Right lobe of liver (tissue), 6 donors: ENCODE measurements at regions not wholly inside any gene's neighbourhood (a gene's known extent, or its start where the extent isn't known, plus 50 kb on each side); places are given as distances from the start of the nearest gene placed in this dataset.

ENCODE experiments used
- ATAC-seq, 4 donors: fragments of 200-7000 bp; cut with Tn5 transposase; one replicate each; pipeline ENCODE4 v1.9.1; 2020; ENCODE audit warnings: mild to moderate bottlenecking in 4 of 4, moderate library complexity in 4 of 4
- DNase-seq, 3 donors: peaks; one replicate each; pipeline ENCODE4 v3.0.0-alpha.2; 2020
- H3K27ac ChIP-seq, 3 donors: fragments of 200-600 bp; one replicate each; pipeline ENCODE4 v1.8.0; 2022
- H3K27me3 ChIP-seq, 2 donors: fragments of 200-600 bp; one replicate each; pipeline ENCODE4 v1.8.0; 2022
- H3K36me3 ChIP-seq, 4 donors: fragments of 200-600 bp; sonication (generic) in 1 of 4; one replicate each; pipeline versions ENCODE4 v1.5.1 to v1.8.0; 2017 to 2022; ENCODE audit warnings: control low read depth in 1 of 4
- H3K4me1 ChIP-seq, 4 donors: fragments of 200-600 bp; sonication (generic) in 1 of 4; one replicate each; pipeline versions ENCODE4 v1.5.1 to v1.8.0; 2017 to 2022; ENCODE audit warnings: control low read depth in 1 of 4
- H3K4me3 ChIP-seq, 3 donors: fragments of 200-600 bp; one replicate each; pipeline ENCODE4 v1.8.0; 2022
- H3K9me3 ChIP-seq, 4 donors: fragments of 200-600 bp; sonication (generic) in 1 of 4; one replicate each; pipeline versions ENCODE4 v1.5.1 to v1.8.0; 2017 to 2022; ENCODE audit warnings: control low read depth in 1 of 4
- POLR2A ChIP-seq: fragments of 450-650 bp; IDR thresholded peaks from one replicate; pipeline ENCODE4 v1.6.1; 2017; ENCODE audit warnings: antibody characterized with exemption, mild to moderate bottlenecking
- WGBS: methylation state at CpG from one replicate; pipeline ENCODE4 v1.1.6; 2018; ENCODE audit warnings: low coverage, low lambda C conversion rate; ENCODE audit not compliant: insufficient coverage; ENCODE audit errors: missing lambda C conversion rate; 5-methylcytosine and 5-hydroxymethylcytosine counted together
- intact Hi-C, 2 donors: fragments of 100-400 bp; cut with DNase I; formaldehyde crosslinking; loops; one replicate each; pipeline versions ENCODE4 v1.11.2 to v1.14.1; 2022
- TF ChIP-seq, protein P1 (sequence below), 4 donors: fragments of 200-600 bp in 3 of 4; fragments of 450-650 bp in 1 of 4; IDR thresholded peaks; one replicate each; pipeline versions ENCODE4 v1.5.1 to v1.8.0; 2016 to 2022; ENCODE audit warnings: antibody characterized with exemption in 4 of 4, mild to moderate bottlenecking in 2 of 4
- donor health status: DM: no; HTN: yes; CAD: no.
- donor health status: DM: no; HTN: no; CAD: no.
- donor health status: DM: no; HTN: no; CAD: no.
- donor health status: DM: no; HTN: yes; CAD: no.
- donor health status: DM: no; HTN: yes; CAD: no.

DNA sequence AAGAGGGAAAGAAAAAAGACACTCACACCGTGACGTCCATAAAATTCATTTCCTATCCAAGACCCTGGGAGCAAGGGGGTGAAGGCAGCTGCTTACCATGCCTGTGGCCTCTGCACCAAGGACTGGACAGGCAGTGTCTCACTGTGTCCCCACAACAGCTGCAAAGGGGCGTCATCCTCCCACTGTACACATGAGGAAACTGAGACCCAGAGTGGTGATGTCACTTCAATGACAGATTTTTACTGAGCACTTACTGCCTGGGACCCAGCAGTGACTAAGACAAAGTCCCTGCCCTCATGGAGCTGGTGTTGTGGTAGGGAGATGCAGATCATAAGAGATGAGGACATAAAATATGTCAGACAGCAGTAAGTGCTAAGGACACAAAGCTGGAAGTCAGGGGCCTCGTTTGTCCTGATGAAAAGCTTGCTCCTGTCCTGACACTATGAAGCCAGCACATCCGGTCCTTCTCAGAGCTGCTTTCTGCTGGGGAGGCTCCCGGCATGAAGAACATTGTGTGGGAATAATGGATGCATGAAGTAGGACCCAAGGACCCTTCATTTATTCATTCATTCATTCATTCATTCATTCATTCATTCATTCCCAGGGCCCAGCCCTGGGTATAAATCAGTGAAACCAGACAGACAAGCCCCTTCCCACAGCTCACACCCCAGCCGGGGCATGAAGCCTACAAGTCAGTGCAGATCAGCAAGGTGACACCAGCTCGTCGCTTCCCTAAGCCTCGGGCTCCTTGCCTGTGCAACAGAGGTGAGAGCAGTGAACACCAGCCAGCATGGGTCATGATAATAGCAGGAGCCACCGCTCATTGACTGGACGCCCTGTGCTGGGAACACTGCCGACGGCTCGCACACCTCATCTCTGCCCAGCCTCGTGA lies 473.7 kb downstream of the MATN1 start:
- DNase-seq (peak in 1 of 3 donors; percentile 37), ATAC-seq (no peak)
- Histone ChIP-seq H3K27ac (no peak overlapping the region), H3K4me1 (no peaks in the 10 kb centered on the region), H3K9me3 (no peaks in the 10 kb centered on the region), H3K4me3 (no peak overlapping the region), H3K27me3 (no peaks in the 10 kb centered on the region), H3K36me3 (no peaks in the 10 kb centered on the region)
- 50% methylated on average over 5 of the region's 16 CpGs for WGBS
- no peak for TF ChIP-seq POLR2A
- TF ChIP-seq, protein P1, sequence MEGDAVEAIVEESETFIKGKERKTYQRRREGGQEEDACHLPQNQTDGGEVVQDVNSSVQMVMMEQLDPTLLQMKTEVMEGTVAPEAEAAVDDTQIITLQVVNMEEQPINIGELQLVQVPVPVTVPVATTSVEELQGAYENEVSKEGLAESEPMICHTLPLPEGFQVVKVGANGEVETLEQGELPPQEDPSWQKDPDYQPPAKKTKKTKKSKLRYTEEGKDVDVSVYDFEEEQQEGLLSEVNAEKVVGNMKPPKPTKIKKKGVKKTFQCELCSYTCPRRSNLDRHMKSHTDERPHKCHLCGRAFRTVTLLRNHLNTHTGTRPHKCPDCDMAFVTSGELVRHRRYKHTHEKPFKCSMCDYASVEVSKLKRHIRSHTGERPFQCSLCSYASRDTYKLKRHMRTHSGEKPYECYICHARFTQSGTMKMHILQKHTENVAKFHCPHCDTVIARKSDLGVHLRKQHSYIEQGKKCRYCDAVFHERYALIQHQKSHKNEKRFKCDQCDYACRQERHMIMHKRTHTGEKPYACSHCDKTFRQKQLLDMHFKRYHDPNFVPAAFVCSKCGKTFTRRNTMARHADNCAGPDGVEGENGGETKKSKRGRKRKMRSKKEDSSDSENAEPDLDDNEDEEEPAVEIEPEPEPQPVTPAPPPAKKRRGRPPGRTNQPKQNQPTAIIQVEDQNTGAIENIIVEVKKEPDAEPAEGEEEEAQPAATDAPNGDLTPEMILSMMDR (IDR thresholded peaks at IDR 0.05) = no peak
- intact Hi-C loops = no loop called here

DNA sequence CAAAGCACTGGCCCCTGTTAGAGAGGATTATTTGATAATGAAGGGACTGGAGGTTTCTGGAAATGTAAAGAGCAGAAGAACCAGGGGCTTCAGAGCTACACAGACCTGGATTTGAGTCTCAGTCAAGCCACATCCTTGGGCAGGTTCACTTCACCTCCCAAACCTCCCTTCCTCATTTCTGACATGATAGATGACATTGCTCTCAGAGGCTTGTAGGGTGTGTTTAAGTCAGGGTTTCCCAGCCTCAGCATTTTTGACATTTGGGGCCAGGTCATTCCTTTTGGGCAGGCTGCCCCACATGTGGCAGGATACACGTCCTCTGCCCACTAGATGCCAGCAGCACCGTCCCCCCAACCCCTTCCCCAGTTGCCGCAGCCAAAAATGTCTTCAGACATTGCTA lies 474.6 kb downstream of the MATN1 start:
- intact Hi-C loops = no loop called here

DNA sequence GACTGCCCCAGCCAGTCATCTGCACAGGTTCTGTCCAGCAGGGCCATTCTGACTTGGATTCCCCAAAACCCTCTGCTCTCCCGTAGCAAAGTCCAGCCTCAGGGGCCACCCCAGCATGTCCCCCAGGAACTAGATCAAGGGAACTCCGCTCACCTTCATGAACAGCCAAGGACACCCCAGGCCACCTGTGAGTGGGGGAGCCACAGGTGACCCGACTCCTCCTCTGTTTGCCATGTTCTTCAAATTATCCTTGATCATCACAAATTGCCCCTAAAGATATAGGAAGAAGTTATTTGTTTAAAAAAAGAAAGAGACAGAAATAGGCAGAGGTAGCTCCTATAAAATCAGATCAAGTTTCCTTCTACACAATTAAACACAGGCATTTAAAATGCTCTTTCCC lies 475.0 kb downstream of the MATN1 start:
- Histone ChIP-seq H3K9me3 (no peaks in the 10 kb centered on the region), H3K4me3 (no peak overlapping the region), H3K36me3 (no peaks in the 10 kb centered on the region), H3K27ac (no peak overlapping the region), H3K4me1 (no peaks in the 10 kb centered on the region), H3K27me3 (no peaks in the 10 kb centered on the region)
- DNase-seq (peak in 1 of 3 donors; percentile 22), ATAC-seq (no peak)
- WGBS = 75% methylated on average over 2 of the region's 3 CpGs
- no peak for TF ChIP-seq POLR2A
- TF ChIP-seq, protein P1 (IDR thresholded peaks at IDR 0.05) = no peak
- intact Hi-C loops = no loop called here

More for the DNA sequence above, 474.6 kb downstream of the MATN1 start:
- WGBS = 41% methylated on average over 3 of the region's 3 CpGs
- H3K27ac ChIP-seq = no peak overlapping the region
- ATAC-seq (no peak), DNase-seq (no peak)
- no peak for TF ChIP-seq POLR2A
- TF ChIP-seq, protein P1 (IDR thresholded peaks at IDR 0.05) = no peak
- H3K4me1 ChIP-seq = no peaks in the 10 kb centered on the region
- H3K4me3 ChIP-seq = no peak overlapping the region
- no peaks in the 10 kb centered on the region for H3K9me3 ChIP-seq
- H3K27me3 ChIP-seq = no peaks in the 10 kb centered on the region
- no peaks in the 10 kb centered on the region for H3K36me3 ChIP-seq

DNA sequence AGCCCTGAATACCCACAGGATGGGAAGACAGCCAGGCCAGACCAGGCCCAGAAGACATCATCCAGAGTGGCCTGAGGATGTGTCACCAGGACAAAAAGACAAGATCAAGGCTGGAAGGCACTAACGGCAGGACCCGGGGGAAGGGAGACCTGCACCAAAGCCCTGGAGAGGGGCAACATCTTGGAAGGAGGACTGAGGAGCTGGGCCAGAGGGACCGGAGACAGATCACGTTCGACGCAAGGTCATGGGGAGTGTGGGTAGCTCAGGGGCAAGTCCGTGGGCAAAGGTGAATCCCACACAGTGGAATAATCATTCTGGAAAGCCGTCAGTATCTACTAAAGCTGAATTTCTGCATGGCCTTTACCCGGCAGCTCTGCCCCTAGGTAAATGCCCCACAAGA lies 478.6 kb downstream of the MATN1 start:
- no peak for TF ChIP-seq POLR2A
- TF ChIP-seq, protein P1 (IDR thresholded peaks at IDR 0.05) = no peak

More for the DNA sequence above, 478.6 kb downstream of the MATN1 start:
- intact Hi-C loops = no loop called here
- H3K36me3 ChIP-seq = no peaks in the 10 kb centered on the region
- no peaks in the 10 kb centered on the region for H3K4me1 ChIP-seq
- no peaks in the 10 kb centered on the region for H3K27me3 ChIP-seq
- DNase-seq (peak in 1 of 3 donors; percentile 24), ATAC-seq (no peak)
- no peak overlapping the region for H3K27ac ChIP-seq
- H3K9me3 ChIP-seq = no peaks in the 10 kb centered on the region
- WGBS = 73% methylated on average over 8 of the region's 9 CpGs
- no peak overlapping the region for H3K4me3 ChIP-seq
